Neural cell (in vitro differentiated cells): ENCODE measurements at regions not wholly inside any gene's neighbourhood (a gene's known extent, or its start where the extent isn't known, plus 50 kb on each side); places are given as distances from the start of the nearest gene placed in this dataset.
"Not testable (repeated sequence)": the region's sequence is repeated elsewhere in the genome, so short reads cannot be mapped to it uniquely, and the experiment has no call there.

Experiments
- EP300 ChIP-seq: fragments of 450-650 bp; conservative IDR thresholded peaks from 2 replicates; pipeline ENCODE4 v1.6.1; 2014; ENCODE audit warnings: antibody characterized with exemption, mild to moderate bottlenecking, moderate library complexity; ENCODE audit not compliant: poor library complexity, severe bottlenecking
- EZH2 ChIP-seq: fragments of 200-600, 300-800 bp; shearing (Covaris generic), sonication (generic); IDR thresholded peaks from 2 replicates; pipeline ENCODE4 v1.6.1; 2014; ENCODE audit warnings: antibody characterized with exemption, low read length, borderline replicate concordance, mild to moderate bottlenecking; ENCODE audit not compliant: insufficient read depth, poor library complexity, severe bottlenecking
- MXI1 ChIP-seq: fragments of 450-650 bp; conservative IDR thresholded peaks from 2 replicates; pipeline ENCODE4 v1.6.1; 2014; ENCODE audit warnings: antibody characterized with exemption, mild to moderate bottlenecking; ENCODE audit not compliant: poor library complexity, severe bottlenecking
- POLR2AphosphoS5 ChIP-seq: IDR thresholded peaks from 2 replicates; pipeline ENCODE4 v1.6.1; 2012
- RAD21 ChIP-seq: fragments of 450-650 bp; conservative IDR thresholded peaks from 2 replicates; pipeline ENCODE4 v1.6.1; 2014; ENCODE audit warnings: antibody characterized with exemption, mild to moderate bottlenecking, moderate library complexity
- TAF1 ChIP-seq: IDR thresholded peaks from 2 replicates; pipeline ENCODE4 v1.6.1; 2012; ENCODE audit warnings: low read depth
- TF ChIP-seq, protein P1 (sequence below): fragments of 450-650 bp; IDR thresholded peaks from 2 replicates; pipeline ENCODE4 v1.5.1; 2014; ENCODE audit warnings: antibody characterized with exemption, mild to moderate bottlenecking, moderate library complexity; ENCODE audit not compliant: poor library complexity, severe bottlenecking
- TF ChIP-seq, protein P2 (sequence below): IDR thresholded peaks from 2 replicates; pipeline ENCODE4 v1.6.1; 2012; ENCODE audit warnings: borderline replicate concordance

DNA sequence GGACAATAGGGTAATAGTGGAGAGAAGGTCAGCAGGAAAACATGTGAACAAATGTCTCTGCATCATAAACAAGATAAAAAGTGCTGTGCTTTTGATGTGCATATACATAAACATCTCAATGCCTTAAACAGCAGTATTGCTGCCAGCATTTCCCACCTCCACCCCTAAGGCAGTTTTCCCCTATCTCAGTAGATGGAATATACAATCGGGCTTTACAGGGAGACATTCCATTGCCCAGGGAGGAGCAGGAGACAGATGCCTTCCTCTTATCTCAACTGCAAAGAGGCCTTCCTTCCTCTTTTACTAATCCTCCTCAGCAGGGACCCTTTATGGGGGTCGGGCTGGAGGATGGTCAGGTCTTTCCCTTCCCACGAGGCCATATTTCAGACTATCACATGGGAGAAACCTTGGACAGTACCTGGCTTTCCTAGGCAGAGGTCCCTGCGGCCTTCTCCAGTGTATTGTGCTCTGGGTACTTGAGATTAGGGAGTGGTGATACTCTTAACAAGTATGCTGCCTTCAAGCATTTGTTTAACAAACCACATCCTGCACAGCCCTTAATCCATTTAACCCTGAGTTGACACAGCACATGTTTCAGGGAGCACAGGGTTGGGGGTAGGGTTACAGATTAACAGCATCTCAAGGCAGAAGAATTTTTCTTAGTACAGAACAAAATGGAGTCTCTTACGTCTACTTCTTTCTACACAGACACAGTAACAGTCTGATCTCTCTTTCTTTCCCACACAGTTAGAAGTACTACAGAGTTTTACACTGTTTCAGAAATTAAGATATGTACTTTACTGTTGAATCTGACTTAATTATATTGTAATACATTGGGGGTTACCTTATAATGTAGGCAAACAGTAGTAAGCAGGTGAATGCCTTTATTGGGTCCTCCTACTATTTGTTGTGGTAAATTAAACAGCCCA is 189.4 kb downstream of the ALX1 start:
- TF ChIP-seq, protein P1, sequence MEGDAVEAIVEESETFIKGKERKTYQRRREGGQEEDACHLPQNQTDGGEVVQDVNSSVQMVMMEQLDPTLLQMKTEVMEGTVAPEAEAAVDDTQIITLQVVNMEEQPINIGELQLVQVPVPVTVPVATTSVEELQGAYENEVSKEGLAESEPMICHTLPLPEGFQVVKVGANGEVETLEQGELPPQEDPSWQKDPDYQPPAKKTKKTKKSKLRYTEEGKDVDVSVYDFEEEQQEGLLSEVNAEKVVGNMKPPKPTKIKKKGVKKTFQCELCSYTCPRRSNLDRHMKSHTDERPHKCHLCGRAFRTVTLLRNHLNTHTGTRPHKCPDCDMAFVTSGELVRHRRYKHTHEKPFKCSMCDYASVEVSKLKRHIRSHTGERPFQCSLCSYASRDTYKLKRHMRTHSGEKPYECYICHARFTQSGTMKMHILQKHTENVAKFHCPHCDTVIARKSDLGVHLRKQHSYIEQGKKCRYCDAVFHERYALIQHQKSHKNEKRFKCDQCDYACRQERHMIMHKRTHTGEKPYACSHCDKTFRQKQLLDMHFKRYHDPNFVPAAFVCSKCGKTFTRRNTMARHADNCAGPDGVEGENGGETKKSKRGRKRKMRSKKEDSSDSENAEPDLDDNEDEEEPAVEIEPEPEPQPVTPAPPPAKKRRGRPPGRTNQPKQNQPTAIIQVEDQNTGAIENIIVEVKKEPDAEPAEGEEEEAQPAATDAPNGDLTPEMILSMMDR, result not testable (repeated sequence)
- TF ChIP-seq EZH2, POLR2AphosphoS5, EP300, MXI1, RAD21, TAF1: not testable (repeated sequence)
- TF ChIP-seq, protein P2, sequence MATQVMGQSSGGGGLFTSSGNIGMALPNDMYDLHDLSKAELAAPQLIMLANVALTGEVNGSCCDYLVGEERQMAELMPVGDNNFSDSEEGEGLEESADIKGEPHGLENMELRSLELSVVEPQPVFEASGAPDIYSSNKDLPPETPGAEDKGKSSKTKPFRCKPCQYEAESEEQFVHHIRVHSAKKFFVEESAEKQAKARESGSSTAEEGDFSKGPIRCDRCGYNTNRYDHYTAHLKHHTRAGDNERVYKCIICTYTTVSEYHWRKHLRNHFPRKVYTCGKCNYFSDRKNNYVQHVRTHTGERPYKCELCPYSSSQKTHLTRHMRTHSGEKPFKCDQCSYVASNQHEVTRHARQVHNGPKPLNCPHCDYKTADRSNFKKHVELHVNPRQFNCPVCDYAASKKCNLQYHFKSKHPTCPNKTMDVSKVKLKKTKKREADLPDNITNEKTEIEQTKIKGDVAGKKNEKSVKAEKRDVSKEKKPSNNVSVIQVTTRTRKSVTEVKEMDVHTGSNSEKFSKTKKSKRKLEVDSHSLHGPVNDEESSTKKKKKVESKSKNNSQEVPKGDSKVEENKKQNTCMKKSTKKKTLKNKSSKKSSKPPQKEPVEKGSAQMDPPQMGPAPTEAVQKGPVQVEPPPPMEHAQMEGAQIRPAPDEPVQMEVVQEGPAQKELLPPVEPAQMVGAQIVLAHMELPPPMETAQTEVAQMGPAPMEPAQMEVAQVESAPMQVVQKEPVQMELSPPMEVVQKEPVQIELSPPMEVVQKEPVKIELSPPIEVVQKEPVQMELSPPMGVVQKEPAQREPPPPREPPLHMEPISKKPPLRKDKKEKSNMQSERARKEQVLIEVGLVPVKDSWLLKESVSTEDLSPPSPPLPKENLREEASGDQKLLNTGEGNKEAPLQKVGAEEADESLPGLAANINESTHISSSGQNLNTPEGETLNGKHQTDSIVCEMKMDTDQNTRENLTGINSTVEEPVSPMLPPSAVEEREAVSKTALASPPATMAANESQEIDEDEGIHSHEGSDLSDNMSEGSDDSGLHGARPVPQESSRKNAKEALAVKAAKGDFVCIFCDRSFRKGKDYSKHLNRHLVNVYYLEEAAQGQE, result not testable (repeated sequence)
